ENCODE measurements at regions not wholly inside any gene's neighbourhood (a gene's known extent, or its start where the extent isn't known, plus 50 kb on each side); places are given as distances from the start of the nearest gene placed in this dataset.

DNA sequence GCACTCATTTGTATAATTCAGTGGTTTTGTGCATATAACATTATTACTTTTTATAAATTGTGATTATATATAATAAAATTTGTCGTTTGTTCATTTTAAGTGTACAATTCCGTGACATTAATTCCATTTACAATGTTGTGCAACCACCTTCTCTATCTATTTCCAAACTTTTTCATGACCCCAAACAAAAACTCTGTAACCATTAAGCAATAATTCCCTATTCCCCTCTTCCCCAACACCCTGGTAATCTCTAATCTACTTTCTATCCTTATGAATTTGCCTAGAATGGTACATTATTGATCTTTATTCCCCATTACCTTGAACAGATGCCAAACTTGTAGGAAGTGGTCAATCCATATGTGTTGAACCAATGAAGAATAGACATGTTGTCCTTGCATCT lies 61.3 kb upstream of the SMIM36 start:
- TF ChIP-seq POLR2AphosphoS5 (IDR thresholded peaks at IDR 0.05; ENCODE audit: low read depth) (no peak), GABPA (IDR thresholded peaks at IDR 0.05; ENCODE audit: low read depth) (no peak), SPI1 (IDR thresholded peaks at IDR 0.05; ENCODE audit: borderline replicate concordance, low read depth) (no peak)
- TF ChIP-seq, protein P1, sequence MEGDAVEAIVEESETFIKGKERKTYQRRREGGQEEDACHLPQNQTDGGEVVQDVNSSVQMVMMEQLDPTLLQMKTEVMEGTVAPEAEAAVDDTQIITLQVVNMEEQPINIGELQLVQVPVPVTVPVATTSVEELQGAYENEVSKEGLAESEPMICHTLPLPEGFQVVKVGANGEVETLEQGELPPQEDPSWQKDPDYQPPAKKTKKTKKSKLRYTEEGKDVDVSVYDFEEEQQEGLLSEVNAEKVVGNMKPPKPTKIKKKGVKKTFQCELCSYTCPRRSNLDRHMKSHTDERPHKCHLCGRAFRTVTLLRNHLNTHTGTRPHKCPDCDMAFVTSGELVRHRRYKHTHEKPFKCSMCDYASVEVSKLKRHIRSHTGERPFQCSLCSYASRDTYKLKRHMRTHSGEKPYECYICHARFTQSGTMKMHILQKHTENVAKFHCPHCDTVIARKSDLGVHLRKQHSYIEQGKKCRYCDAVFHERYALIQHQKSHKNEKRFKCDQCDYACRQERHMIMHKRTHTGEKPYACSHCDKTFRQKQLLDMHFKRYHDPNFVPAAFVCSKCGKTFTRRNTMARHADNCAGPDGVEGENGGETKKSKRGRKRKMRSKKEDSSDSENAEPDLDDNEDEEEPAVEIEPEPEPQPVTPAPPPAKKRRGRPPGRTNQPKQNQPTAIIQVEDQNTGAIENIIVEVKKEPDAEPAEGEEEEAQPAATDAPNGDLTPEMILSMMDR (IDR thresholded peaks at IDR 0.05; ENCODE audit: insufficient read depth, low read length), result no peak
